GM23338 (cell line): ENCODE measurements at regions not wholly inside any gene's neighbourhood (a gene's known extent, or its start where the extent isn't known, plus 50 kb on each side); places are given as distances from the start of the nearest gene placed in this dataset.

Source experiments
- ATAC-seq: fragments of 200-7000 bp; cut with Tn5 transposase; 3 replicates; pipeline ENCODE4 v1.9.1; 2020
- DNase-seq: peaks from one replicate; pipeline ENCODE4 v3.0.0-alpha.2; 2015; ENCODE audit warnings: low spot score
- H2AFZ ChIP-seq: fragments of 200-600 bp; sonication (generic); 2 replicates; pipeline ENCODE4 v1.8.0; 2016; ENCODE audit warnings: antibody characterized with exemption, mild to moderate bottlenecking, moderate library complexity
- H3F3A ChIP-seq: fragments of 200-600 bp; sonication (generic); replicated peaks from 2 replicates; pipeline ENCODE4 v1.8.0; 2017; ENCODE audit warnings: antibody characterized with exemption, mixed run types, low read depth
- H3K27ac ChIP-seq: fragments of 200-600 bp; sonication (generic); 2 replicates; pipeline ENCODE4 v1.6.1; 2016; ENCODE audit warnings: low read depth
- H3K27me3 ChIP-seq: fragments of 200-600 bp; sonication (generic); 2 replicates; pipeline ENCODE4 v1.8.0; 2016; ENCODE audit warnings: mild to moderate bottlenecking, mixed run types, moderate library complexity; ENCODE audit not compliant: insufficient read depth
- H3K36me3 ChIP-seq: fragments of 200-600 bp; sonication (generic); 2 replicates; pipeline ENCODE4 v1.8.0; 2016; ENCODE audit warnings: mild to moderate bottlenecking; ENCODE audit not compliant: insufficient read depth
- H3K4me1 ChIP-seq: fragments of 200-600 bp; sonication (generic); 2 replicates; pipeline ENCODE4 v1.8.0; 2016; ENCODE audit warnings: mild to moderate bottlenecking, moderate library complexity; ENCODE audit not compliant: insufficient read depth
- H3K4me2 ChIP-seq: fragments of 200-600 bp; sonication (generic); 2 replicates; pipeline ENCODE4 v1.7.1; 2017; ENCODE audit warnings: mixed run types
- H3K4me3 ChIP-seq: fragments of 200-600 bp; sonication (generic); 2 replicates; pipeline ENCODE4 v1.6.1; 2016; ENCODE audit warnings: mixed run types
- H3K79me2 ChIP-seq: fragments of 200-600 bp; sonication (generic); replicated peaks from 2 replicates; pipeline ENCODE4 v1.8.0; 2017; ENCODE audit warnings: mild to moderate bottlenecking; ENCODE audit not compliant: insufficient read depth
- H3K9me2 ChIP-seq: fragments of 200-600 bp; sonication (generic); 2 replicates; pipeline ENCODE4 v1.8.0; 2017; ENCODE audit not compliant: insufficient read depth
- H4K20me1 ChIP-seq: fragments of 200-600 bp; sonication (generic); replicated peaks from 2 replicates; pipeline ENCODE4 v1.8.0; 2017; ENCODE audit warnings: mild to moderate bottlenecking; ENCODE audit not compliant: insufficient read depth
- H3K27ac Mint-ChIP-seq: 2 replicates; pipeline ENCODE4 v1.8.0; 2020; ENCODE audit warnings: inconsistent platforms, mild to moderate bottlenecking, moderate library complexity, mixed read lengths
- H3K27me3 Mint-ChIP-seq: 3 replicates; pipeline ENCODE4 v1.8.0; 2022; ENCODE audit warnings: low read depth, mild to moderate bottlenecking, moderate library complexity, mixed read lengths, inconsistent platforms; ENCODE audit not compliant: insufficient read depth, poor library complexity
- H3K36me3 Mint-ChIP-seq: 3 replicates; pipeline ENCODE4 v1.8.0; 2021; ENCODE audit warnings: low read depth, mild to moderate bottlenecking, inconsistent platforms, moderate library complexity, mixed read lengths
- H3K4me1 Mint-ChIP-seq: 3 replicates; pipeline ENCODE4 v1.8.0; 2020; ENCODE audit warnings: mild to moderate bottlenecking, inconsistent platforms, mixed read lengths
- H3K4me3 Mint-ChIP-seq: 3 replicates; pipeline ENCODE4 v1.8.0; 2021; ENCODE audit warnings: moderate library complexity, mild to moderate bottlenecking, inconsistent platforms, mixed read lengths
- H3K9me3 Mint-ChIP-seq: 3 replicates; pipeline ENCODE4 v1.8.0; 2020; ENCODE audit warnings: moderate library complexity, mild to moderate bottlenecking, inconsistent platforms, mixed read lengths
- EZH2 ChIP-seq: fragments of 200-600 bp; sonication (generic); IDR thresholded peaks from one replicate; pipeline ENCODE4 v1.8.0; 2017; ENCODE audit warnings: antibody characterized with exemption, mild to moderate bottlenecking, low read depth; ENCODE audit not compliant: unreplicated experiment
- NANOG ChIP-seq: IDR thresholded peaks from 2 replicates; pipeline ENCODE4 v1.6.1; 2016; ENCODE audit warnings: antibody characterized with exemption, borderline replicate concordance
- POLR2AphosphoS5 ChIP-seq: IDR thresholded peaks from 2 replicates; pipeline ENCODE4 v1.6.1; 2016; ENCODE audit warnings: antibody characterized with exemption, low read depth
- ZNF462 ChIP-seq: fragments of 250-450 bp; sonication (Bioruptor Pico); IDR thresholded peaks from 2 replicates; pipeline ENCODE4 v1.5.0; 2020; ENCODE audit warnings: mild to moderate bottlenecking, moderate library complexity
- TF ChIP-seq, protein P1 (sequence below), 2 experiments: fragments of 200-600 bp in 1 of 2; sonication (generic) in 1 of 2; conservative IDR thresholded peaks; 2 replicates each; pipeline versions ENCODE4 v1.5.1 to v1.6.1; 2016 to 2017; ENCODE audit warnings: antibody characterized with exemption in 2 of 2, low read depth in 2 of 2, mild to moderate bottlenecking in 2 of 2, moderate library complexity in 1 of 2

- no peak for TF ChIP-seq ZNF462 (CRISPR knock-in tag)
- TF ChIP-seq, protein P1, sequence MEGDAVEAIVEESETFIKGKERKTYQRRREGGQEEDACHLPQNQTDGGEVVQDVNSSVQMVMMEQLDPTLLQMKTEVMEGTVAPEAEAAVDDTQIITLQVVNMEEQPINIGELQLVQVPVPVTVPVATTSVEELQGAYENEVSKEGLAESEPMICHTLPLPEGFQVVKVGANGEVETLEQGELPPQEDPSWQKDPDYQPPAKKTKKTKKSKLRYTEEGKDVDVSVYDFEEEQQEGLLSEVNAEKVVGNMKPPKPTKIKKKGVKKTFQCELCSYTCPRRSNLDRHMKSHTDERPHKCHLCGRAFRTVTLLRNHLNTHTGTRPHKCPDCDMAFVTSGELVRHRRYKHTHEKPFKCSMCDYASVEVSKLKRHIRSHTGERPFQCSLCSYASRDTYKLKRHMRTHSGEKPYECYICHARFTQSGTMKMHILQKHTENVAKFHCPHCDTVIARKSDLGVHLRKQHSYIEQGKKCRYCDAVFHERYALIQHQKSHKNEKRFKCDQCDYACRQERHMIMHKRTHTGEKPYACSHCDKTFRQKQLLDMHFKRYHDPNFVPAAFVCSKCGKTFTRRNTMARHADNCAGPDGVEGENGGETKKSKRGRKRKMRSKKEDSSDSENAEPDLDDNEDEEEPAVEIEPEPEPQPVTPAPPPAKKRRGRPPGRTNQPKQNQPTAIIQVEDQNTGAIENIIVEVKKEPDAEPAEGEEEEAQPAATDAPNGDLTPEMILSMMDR (conservative IDR thresholded peaks at IDR 0.05; ENCODE audit: low read depth in 2 of 2), result no peak
- no peak for TF ChIP-seq POLR2AphosphoS5
Measured at GRCh38 chr6:97765461-97765860, 482.4 kb upstream of the MMS22L start (continued).

- H3K27me3 ChIP-seq, result no peaks in the 10 kb centered on the region
- H3K9me3 Mint-ChIP-seq, result no peaks in the 10 kb centered on the region; the same call in 1 of the 3 replicates
- H3F3A ChIP-seq, result no peaks in the 10 kb centered on the region
- no peaks in the 10 kb centered on the region for H3K36me3 ChIP-seq
- ATAC-seq (peak; percentile 77), DNase-seq (peak; percentile 66)
- peaks cover 2% of the 10 kb centered on the region for H3K27me3 Mint-ChIP-seq
- H2AFZ ChIP-seq, result no peak overlapping the region
- no peak for TF ChIP-seq EZH2
- TF ChIP-seq NANOG, result peak; percentile 74
- H3K4me2 ChIP-seq, result peak overlapping the region; percentile 17
- no peak overlapping the region for H3K4me3 ChIP-seq
- H4K20me1 ChIP-seq, result no peaks in the 10 kb centered on the region
- peaks cover 42% of the 10 kb centered on the region for H3K36me3 Mint-ChIP-seq
- H3K4me1 Mint-ChIP-seq, result peaks cover 33% of the 10 kb centered on the region
- no peaks in the 10 kb centered on the region for H3K9me2 ChIP-seq
- peak overlapping the region; percentile 85 for H3K27ac Mint-ChIP-seq
- peaks cover 3% of the 10 kb centered on the region; the same call in 1 of the 2 replicates for H3K79me2 ChIP-seq
- H3K4me3 Mint-ChIP-seq, result peak overlapping the region; percentile 28; the same call in 2 of the 3 replicates
- H3K27ac ChIP-seq, result peak overlapping the region; percentile 88
- peaks cover 19% of the 10 kb centered on the region for H3K4me1 ChIP-seq
Measured at GRCh38 chr6:97771372-97771771, 488.4 kb upstream of the MMS22L start.
